ENCODE measurements at regions not wholly inside any gene's neighbourhood (a gene's known extent, or its start where the extent isn't known, plus 50 kb on each side); places are given as distances from the start of the nearest gene placed in this dataset.

DNA sequence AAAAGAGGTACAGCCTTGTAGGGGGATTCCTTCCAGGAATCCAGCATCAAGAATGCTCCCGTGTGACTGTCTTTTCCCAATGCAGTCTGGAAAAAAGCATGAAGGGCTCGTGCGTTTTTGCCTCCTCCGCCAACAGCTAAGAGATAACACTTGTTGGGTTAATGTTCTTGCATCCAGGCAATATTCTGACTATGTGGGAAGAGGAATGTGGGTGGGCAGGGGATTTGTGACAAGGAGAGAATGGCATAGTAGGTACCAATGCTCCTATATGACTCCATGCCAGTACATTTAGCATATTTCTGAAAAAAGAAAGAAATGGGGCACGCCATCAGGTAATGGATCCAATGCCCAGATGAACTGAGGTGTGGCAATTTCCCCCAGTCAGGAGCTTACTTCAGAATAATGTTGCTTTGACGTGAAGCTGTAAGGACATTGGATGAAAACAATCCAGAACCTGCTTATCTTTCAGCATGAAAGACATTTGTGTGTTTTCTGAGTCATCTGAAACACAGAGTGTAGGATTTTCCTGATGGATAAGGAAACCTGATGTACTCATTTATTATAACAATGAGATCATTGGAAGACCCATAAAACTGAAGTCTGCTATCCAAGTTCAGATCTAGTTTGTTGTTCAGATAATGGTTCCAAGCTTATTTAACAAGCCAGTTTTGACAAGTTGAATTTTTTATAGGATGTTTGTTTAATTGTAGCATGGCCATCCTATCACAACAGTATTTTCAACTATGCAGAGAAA, 105.5 kb downstream of the LYPLAL1 start:
- Histone ChIP-seq H3K27me3 (replicated peaks; ENCODE audit: control insufficient read depth, insufficient read depth, low read length) (no peaks in the 10 kb centered on the region), H3K36me3 (ENCODE audit: control insufficient read depth, insufficient read depth, low read length) (no peaks in the 10 kb centered on the region), H3K4me3 (replicated peaks; ENCODE audit: low read depth, low read length) (no peak overlapping the region)
- DNase-seq (ENCODE audit: extremely low read depth, insufficient read length): no peak
- TF ChIP-seq CTCF (IDR thresholded peaks at IDR 0.05; ENCODE audit: insufficient read depth, low read length, poor library complexity, severe bottlenecking): no peak

GRCh38 chr1:219278288-219278687, 104.6 kb downstream of the LYPLAL1 start:
- DNase-seq (ENCODE audit: extremely low read depth, insufficient read length): no peak
- no peaks in the 10 kb centered on the region for H3K36me3 ChIP-seq (ENCODE audit: control insufficient read depth, insufficient read depth, low read length)
- no peak for TF ChIP-seq CTCF (IDR thresholded peaks at IDR 0.05; ENCODE audit: insufficient read depth, low read length, poor library complexity, severe bottlenecking)
- H3K4me3 ChIP-seq (replicated peaks; ENCODE audit: low read depth, low read length): no peak overlapping the region
- H3K27me3 ChIP-seq (replicated peaks; ENCODE audit: control insufficient read depth, insufficient read depth, low read length): no peaks in the 10 kb centered on the region

GRCh38 chr1:219277304-219278105, 103.8 kb downstream of the LYPLAL1 start:
- Histone ChIP-seq H3K27me3 (replicated peaks; ENCODE audit: control insufficient read depth, insufficient read depth, low read length) (no peaks in the 10 kb centered on the region), H3K36me3 (ENCODE audit: control insufficient read depth, insufficient read depth, low read length) (no peaks in the 10 kb centered on the region), H3K4me3 (replicated peaks; ENCODE audit: low read depth, low read length) (no peak overlapping the region)
- TF ChIP-seq CTCF (IDR thresholded peaks at IDR 0.05; ENCODE audit: insufficient read depth, low read length, poor library complexity, severe bottlenecking): no peak
- no peak for DNase-seq (ENCODE audit: extremely low read depth, insufficient read length)

- TF ChIP-seq CTCF (IDR thresholded peaks at IDR 0.05; ENCODE audit: insufficient read depth, low read length, poor library complexity, severe bottlenecking): no peak
- Histone ChIP-seq H3K27me3 (replicated peaks; ENCODE audit: control insufficient read depth, insufficient read depth, low read length) (no peaks in the 10 kb centered on the region), H3K36me3 (ENCODE audit: control insufficient read depth, insufficient read depth, low read length) (no peaks in the 10 kb centered on the region), H3K4me3 (replicated peaks; ENCODE audit: low read depth, low read length) (no peak overlapping the region)
- DNase-seq (ENCODE audit: extremely low read depth, insufficient read length): no peak
These were observed 102.5 kb downstream of the LYPLAL1 start for GRCh38 chr1:219276049-219276738.

DNA sequence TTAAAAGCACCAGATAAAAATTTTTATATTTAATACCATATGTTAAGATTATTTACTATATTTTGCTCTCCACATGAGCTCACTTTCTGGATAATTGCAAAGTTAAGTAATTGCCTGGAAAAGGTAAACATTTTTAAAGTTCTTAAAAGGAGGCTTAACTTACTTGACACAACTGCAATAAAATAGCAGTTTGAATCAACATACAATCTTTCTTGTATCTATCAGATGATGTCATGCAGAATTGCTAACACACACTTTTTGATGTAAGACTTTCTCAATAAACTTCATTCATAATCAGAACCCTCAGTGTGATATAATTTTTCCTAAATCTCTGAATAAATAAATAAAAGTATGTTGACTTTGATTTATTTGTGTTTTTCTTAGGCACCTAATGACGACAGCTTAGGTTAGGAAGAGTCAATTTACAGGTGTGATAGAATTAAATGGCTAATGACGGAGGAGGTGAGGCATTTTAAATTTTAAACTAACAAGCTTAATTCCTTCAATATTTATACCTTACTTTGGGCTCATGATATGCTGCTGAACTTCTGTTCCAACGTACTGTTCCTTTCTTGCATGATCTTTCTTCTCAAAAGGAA, 99.5 kb downstream of the LYPLAL1 start:
- Histone ChIP-seq H3K4me3 (replicated peaks; ENCODE audit: low read depth, low read length) (no peak overlapping the region), H3K27me3 (replicated peaks; ENCODE audit: control insufficient read depth, insufficient read depth, low read length) (no peaks in the 10 kb centered on the region), H3K36me3 (ENCODE audit: control insufficient read depth, insufficient read depth, low read length) (no peaks in the 10 kb centered on the region)
- DNase-seq (ENCODE audit: extremely low read depth, insufficient read length): no peak
- no peak for TF ChIP-seq CTCF (IDR thresholded peaks at IDR 0.05; ENCODE audit: insufficient read depth, low read length, poor library complexity, severe bottlenecking)

All from GM06990 (cell line).